Esophagus muscularis mucosa (tissue), 4 donors: ENCODE measurements at regions not wholly inside any gene's neighbourhood (a gene's known extent, or its start where the extent isn't known, plus 50 kb on each side); places are given as distances from the start of the nearest gene placed in this dataset.

Source experiments
- DNase-seq: peaks from one replicate; pipeline ENCODE4 v3.0.0-alpha.2; 2017; ENCODE audit errors: extremely low spot score
- H3K27ac ChIP-seq, 4 donors: fragments of 200-600 bp; sonication (generic); replicated peaks in 1 of 4; 1 replicate in 3 of 4; 2 replicates in 1 of 4; pipeline ENCODE4 v1.5.1; 2016 to 2019; ENCODE audit warnings: mild to moderate bottlenecking in 1 of 4
- H3K27me3 ChIP-seq, 4 donors: fragments of 200-600 bp; sonication (generic); one replicate each; pipeline versions ENCODE4 v1.5.1 to v1.6.0; 2016 to 2019
- H3K36me3 ChIP-seq, 4 donors: fragments of 200-600 bp; sonication (generic); one replicate each; pipeline ENCODE4 v1.5.1; 2016 to 2019
- H3K4me1 ChIP-seq, 4 donors: fragments of 200-600 bp; sonication (generic); one replicate each; pipeline ENCODE4 v1.5.1; 2016 to 2019
- H3K4me3 ChIP-seq, 4 donors: fragments of 200-600 bp; sonication (generic); 1 replicate in 2 of 4; 2 replicates in 2 of 4; pipeline ENCODE4 v1.5.1; 2016 to 2019; ENCODE audit warnings: mild to moderate bottlenecking in 4 of 4, moderate library complexity in 1 of 4
- H3K9me3 ChIP-seq, 4 donors: fragments of 200-600 bp; sonication (generic); 1 replicate in 3 of 4; 2 replicates in 1 of 4; pipeline ENCODE4 v1.5.1; 2016 to 2019
- CTCF ChIP-seq, 3 experiments: fragments of 200-600 bp in 2 of 3; fragments of 450-650 bp in 1 of 3; sonication (generic) in 2 of 3; IDR thresholded peaks; one replicate each; pipeline ENCODE4 v1.5.1; 2017 to 2019; ENCODE audit warnings: antibody characterized with exemption in 3 of 3, mild to moderate bottlenecking in 2 of 3, moderate library complexity in 1 of 3
- EP300 ChIP-seq: sonication (generic); formaldehyde crosslinking; IDR thresholded peaks from one replicate; pipeline ENCODE4 v1.6.1; 2017; ENCODE audit warnings: antibody characterized with exemption
- POLR2A ChIP-seq: fragments of 450-650 bp; IDR thresholded peaks from one replicate; pipeline ENCODE4 v1.6.1; 2017; ENCODE audit warnings: antibody characterized with exemption, moderate library complexity, mild to moderate bottlenecking, low read depth
- POLR2AphosphoS5 ChIP-seq, 2 donors: sonication (generic); formaldehyde crosslinking; IDR thresholded peaks; one replicate each; pipeline ENCODE4 v1.6.1; 2017; ENCODE audit warnings: antibody characterized with exemption in 2 of 2
- WGBS: methylation state at CpG from one replicate; pipeline ENCODE4 v1.1.5; 2018; 5-methylcytosine and 5-hydroxymethylcytosine counted together
- intact Hi-C: fragments of 100-400 bp; cut with DNase I; formaldehyde crosslinking; loops from one replicate; pipeline ENCODE4 v1.15.1; 2023

- no peaks in the 10 kb centered on the region for H3K9me3 ChIP-seq
- H3K27me3 ChIP-seq, result no peaks in the 10 kb centered on the region
- intact Hi-C loops, result no loop called here
- no peak overlapping the region for H3K27ac ChIP-seq
- TF ChIP-seq POLR2A (no peak), EP300 (no peak), CTCF (IDR thresholded peaks at IDR 0.05) (no peak), POLR2AphosphoS5 (IDR thresholded peaks at IDR 0.05) (no peak)
- no peak overlapping the region for H3K4me3 ChIP-seq
- no peak for DNase-seq
- H3K36me3 ChIP-seq, result no peaks in the 10 kb centered on the region
- no peaks in the 10 kb centered on the region for H3K4me1 ChIP-seq
- 82% methylated on average over 3 of the region's 3 CpGs for WGBS
Measured at GRCh38 chr5:92329759-92330158, 946.6 kb upstream of the ARRDC3 start.

GRCh38 chr5:92328584-92329259 lies 945.6 kb upstream of the ARRDC3 start:
- no peak for DNase-seq
- 79% methylated on average over 4 of the region's 4 CpGs for WGBS
- no peaks in the 10 kb centered on the region for H3K9me3 ChIP-seq
- intact Hi-C loops, result no loop called here
- H3K4me1 ChIP-seq, result no peaks in the 10 kb centered on the region
- H3K4me3 ChIP-seq, result no peak overlapping the region
- TF ChIP-seq EP300, result no peak
- no peak for TF ChIP-seq POLR2A
- no peak for TF ChIP-seq POLR2AphosphoS5 (IDR thresholded peaks at IDR 0.05)
- TF ChIP-seq CTCF (IDR thresholded peaks at IDR 0.05), result no peak
- H3K36me3 ChIP-seq, result no peaks in the 10 kb centered on the region
- no peak overlapping the region for H3K27ac ChIP-seq
- no peaks in the 10 kb centered on the region for H3K27me3 ChIP-seq

- Histone ChIP-seq H3K4me3 (no peak overlapping the region), H3K4me1 (no peaks in the 10 kb centered on the region), H3K27ac (no peak overlapping the region), H3K27me3 (no peaks in the 10 kb centered on the region), H3K9me3 (no peaks in the 10 kb centered on the region), H3K36me3 (no peaks in the 10 kb centered on the region)
- no peak for TF ChIP-seq EP300
- TF ChIP-seq CTCF (IDR thresholded peaks at IDR 0.05), result no peak
- TF ChIP-seq POLR2AphosphoS5 (IDR thresholded peaks at IDR 0.05), result no peak
- no peak for TF ChIP-seq POLR2A
- 88% methylated on average over 5 of the region's 5 CpGs for WGBS
- intact Hi-C loops, result no loop called here
- DNase-seq, result no peak
Measured at GRCh38 chr5:92320446-92320845, 937.3 kb upstream of the ARRDC3 start.

- TF ChIP-seq CTCF (IDR thresholded peaks at IDR 0.05) (no peak), POLR2A (no peak), POLR2AphosphoS5 (IDR thresholded peaks at IDR 0.05) (no peak), EP300 (no peak)
Measured at GRCh38 chr5:92313385-92313784, 930.3 kb upstream of the ARRDC3 start.

More at GRCh38 chr5:92313385-92313784, 930.3 kb upstream of the ARRDC3 start:
- Histone ChIP-seq H3K27me3 (no peaks in the 10 kb centered on the region), H3K27ac (no peak overlapping the region), H3K4me1 (no peaks in the 10 kb centered on the region), H3K36me3 (no peaks in the 10 kb centered on the region), H3K9me3 (no peaks in the 10 kb centered on the region), H3K4me3 (no peak overlapping the region)
- 92% methylated on average over 2 of the region's 2 CpGs for WGBS
- no peak for DNase-seq
- intact Hi-C loops, result no loop called here
